KBM-7 (cell line): ENCODE measurements at regions not wholly inside any gene's neighbourhood (a gene's known extent, or its start where the extent isn't known, plus 50 kb on each side); places are given as distances from the start of the nearest gene placed in this dataset.

Experiments
- DNase-seq: peaks from one replicate; pipeline ENCODE4 v3.0.0-alpha.2; 2015
- in situ Hi-C: fragments of 300-500 bp; cut with MboI; formaldehyde crosslinking; loops from 2 replicates; pipeline ENCODE4 v1.14.3; 2020; ENCODE audit warnings: low sequenced_read_pairs, low pct_unique_long_range_greater_than_20kb, mixed read lengths

GRCh38 chr7:41487229-41487940, 215.5 kb downstream of the INHBA start:
- in situ Hi-C loops: no loop called here
- no peak for DNase-seq

- no peak for DNase-seq
- in situ Hi-C loops: no loop called here
These were observed 221.5 kb downstream of the INHBA start for GRCh38 chr7:41481353-41481752.

GRCh38 chr7:41478187-41478586, 224.7 kb downstream of the INHBA start:
- DNase-seq: no peak
- in situ Hi-C loops: no loop called here

GRCh38 chr7:41476460-41476803, 226.5 kb downstream of the INHBA start:
- in situ Hi-C loops: no loop called here
- no peak for DNase-seq

- no peak for DNase-seq
- in situ Hi-C loops: no loop called here
These were observed 227.0 kb downstream of the INHBA start for GRCh38 chr7:41475801-41476459.

GRCh38 chr7:41472427-41473125, 230.3 kb downstream of the INHBA start:
- DNase-seq: no peak
- in situ Hi-C loops: no loop called here

- DNase-seq: no peak
- in situ Hi-C loops: no loop called here
These were observed 232.8 kb downstream of the INHBA start for GRCh38 chr7:41470081-41470480.

- DNase-seq: no peak
- in situ Hi-C loops: no loop called here
These were observed 235.3 kb downstream of the INHBA start for GRCh38 chr7:41467596-41467995.

- no peak for DNase-seq
- in situ Hi-C loops: no loop called here
These were observed 236.0 kb downstream of the INHBA start for GRCh38 chr7:41466760-41467384.

GRCh38 chr7:41465571-41465970, 237.3 kb downstream of the INHBA start:
- in situ Hi-C loops: no loop called here
- no peak for DNase-seq

GRCh38 chr7:41463770-41464470, 239.0 kb downstream of the INHBA start:
- no peak for DNase-seq
- in situ Hi-C loops: no loop called here

GRCh38 chr7:41459623-41460261, 243.1 kb downstream of the INHBA start:
- in situ Hi-C loops: no loop called here
- peak; percentile 74 for DNase-seq

GRCh38 chr7:41459183-41459582, 243.7 kb downstream of the INHBA start:
- peak; percentile 31 for DNase-seq
- in situ Hi-C loops: no loop called here

GRCh38 chr7:41457832-41458437, 245.0 kb downstream of the INHBA start:
- DNase-seq: no peak
- in situ Hi-C loops: no loop called here

GRCh38 chr7:41451826-41452225, 251.1 kb downstream of the INHBA start:
- in situ Hi-C loops: no loop called here
- DNase-seq: no peak

- in situ Hi-C loops: no loop called here
- no peak for DNase-seq
These were observed 253.2 kb downstream of the INHBA start for GRCh38 chr7:41449694-41450093.

- no peak for DNase-seq
- in situ Hi-C loops: no loop called here
These were observed 253.6 kb downstream of the INHBA start for GRCh38 chr7:41449286-41449685.

GRCh38 chr7:41448104-41448503, 254.8 kb downstream of the INHBA start:
- in situ Hi-C loops: no loop called here

More at GRCh38 chr7:41448104-41448503, 254.8 kb downstream of the INHBA start:
- no peak for DNase-seq
